HG03039 (cell line): ENCODE measurements at regions not wholly inside any gene's neighbourhood (a gene's known extent, or its start where the extent isn't known, plus 50 kb on each side); places are given as distances from the start of the nearest gene placed in this dataset.

Source experiments
- ATAC-seq: cut with Tn5 transposase; IDR thresholded peaks from one replicate; pipeline ENCODE4 v1.9.1; 2021; ENCODE audit warnings: mild to moderate bottlenecking, moderate library complexity; ENCODE audit not compliant: unreplicated experiment

DNA sequence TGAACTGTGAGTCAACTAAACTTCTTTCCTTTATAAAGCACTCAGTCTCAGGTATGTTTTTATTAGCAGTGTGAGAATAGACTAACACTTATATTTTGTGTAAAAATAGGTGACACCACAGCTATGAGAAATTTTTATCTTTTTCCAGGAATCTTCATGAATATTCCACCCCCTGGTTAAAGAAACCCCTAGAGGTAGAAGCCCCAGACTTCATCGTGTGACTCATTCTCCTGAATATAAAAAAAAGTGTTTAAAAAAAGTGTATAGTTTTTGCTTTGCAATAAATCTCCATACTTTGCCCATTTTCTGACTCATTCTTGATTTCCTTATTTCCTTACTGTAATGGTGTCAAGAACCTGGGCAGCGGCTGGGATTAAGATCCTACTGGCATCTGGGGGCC lies 667.6 kb upstream of the CELF2 start:
- ATAC-seq, result no peak

DNA sequence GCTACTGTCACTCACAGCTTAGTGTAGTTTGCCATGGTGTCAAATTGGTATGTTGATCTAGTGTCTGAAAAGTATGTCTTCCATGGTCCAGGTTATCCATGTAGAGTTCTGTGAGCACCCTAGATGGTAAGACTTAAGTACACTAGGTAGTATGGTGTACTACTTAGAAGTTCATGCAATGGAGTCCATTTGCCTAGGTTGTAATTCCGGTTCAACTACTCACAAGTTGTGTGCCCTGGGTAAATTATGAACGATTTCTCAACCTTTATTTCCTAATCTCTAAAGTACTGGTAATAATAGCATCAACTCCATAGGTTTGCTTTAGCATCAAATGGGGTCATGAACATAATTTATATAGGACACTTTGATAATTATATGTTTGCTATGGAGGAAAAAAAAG lies 666.2 kb upstream of the CELF2 start:
- ATAC-seq, result no peak

DNA sequence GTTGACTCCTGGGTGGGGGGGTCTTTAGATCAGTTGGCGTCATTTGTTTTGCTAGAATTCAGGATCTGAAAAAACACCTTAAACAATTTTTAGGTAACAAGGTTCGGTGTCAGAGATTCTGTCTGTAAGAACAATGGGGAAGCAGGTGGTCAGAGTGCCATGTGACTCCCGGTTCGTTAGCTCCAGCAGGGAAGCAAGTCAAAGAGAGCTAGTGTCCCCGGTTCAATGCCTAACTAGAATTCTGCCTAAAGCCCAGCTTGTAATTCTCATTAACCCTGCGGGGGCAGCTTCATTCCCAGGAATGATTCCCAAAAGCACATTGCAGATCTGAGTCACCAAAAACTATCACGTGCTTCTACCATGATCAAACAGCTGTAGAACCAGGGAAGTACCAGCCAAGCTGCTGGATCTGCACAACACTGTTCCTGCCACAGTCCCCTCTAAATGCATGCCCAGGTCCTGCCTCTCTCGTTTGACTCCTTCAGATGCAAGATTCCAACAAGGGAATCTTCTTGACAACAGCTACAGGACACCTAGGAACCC lies 664.3 kb upstream of the CELF2 start:
- ATAC-seq, result no peak

DNA sequence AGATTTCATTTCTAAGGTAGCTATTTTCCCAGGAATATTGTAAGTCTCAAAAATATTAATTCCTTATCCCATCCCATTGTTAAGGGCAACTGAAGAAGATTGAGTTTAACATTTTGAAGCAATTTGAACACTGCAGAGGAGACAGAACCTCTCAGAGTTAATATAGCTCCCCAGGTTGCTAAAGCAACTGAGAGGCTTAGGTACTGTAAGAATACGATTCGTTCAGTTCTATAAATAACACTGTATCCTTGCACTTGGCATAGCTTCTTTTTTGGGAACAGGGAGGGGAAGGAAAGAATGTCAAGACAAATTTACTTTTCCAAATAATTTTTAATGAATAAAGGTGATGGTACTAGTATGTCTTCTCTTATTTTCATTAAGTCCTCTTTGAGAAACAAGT lies 658.4 kb upstream of the CELF2 start:
- ATAC-seq, result no peak

DNA sequence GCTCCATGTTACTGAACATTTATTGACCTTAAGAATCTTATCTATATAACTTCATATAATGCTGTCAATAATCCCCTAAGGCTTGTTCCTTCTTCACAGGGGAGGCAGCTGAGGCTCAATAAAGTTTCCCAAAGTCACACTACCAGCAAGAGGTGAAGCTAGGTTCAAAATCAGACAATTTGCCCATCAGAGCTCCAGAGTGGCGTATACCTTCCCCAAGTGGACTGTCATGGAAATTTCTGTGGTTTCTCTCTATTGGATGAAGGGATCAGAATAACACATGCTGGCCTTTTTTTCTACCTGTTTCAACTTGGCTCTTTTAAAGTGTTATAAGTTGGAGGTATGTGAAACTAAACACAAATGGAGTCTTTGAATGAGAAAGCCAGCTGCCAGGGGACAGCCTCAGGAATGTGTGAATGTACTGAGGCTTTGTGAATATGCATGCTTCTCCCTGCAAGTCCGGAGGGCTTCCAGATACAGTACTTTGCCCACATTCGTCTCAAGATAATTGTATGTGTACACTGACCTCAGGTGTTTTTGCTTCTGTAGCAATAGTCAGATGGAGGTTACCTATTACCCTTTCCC lies 656.3 kb upstream of the CELF2 start:
- no peak for ATAC-seq

DNA sequence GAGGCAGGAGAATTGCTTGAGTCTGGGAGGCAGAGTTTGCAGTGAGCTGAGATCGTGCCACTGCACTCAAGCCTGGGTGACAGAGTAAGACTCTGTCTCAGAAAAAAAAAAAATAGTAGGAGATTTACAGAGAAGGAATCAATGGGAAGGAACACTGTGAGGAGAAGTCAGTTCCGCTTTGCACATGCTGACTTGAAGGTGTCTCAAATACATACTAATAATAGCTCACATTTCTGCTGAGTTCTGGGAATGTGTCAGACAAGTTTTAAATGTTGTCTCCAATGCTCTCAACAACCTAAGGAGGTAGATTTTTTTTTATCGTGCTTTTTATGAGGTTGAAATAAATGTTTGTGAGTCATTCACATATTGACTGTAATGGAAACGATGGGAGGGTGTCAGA lies 654.9 kb upstream of the CELF2 start:
- ATAC-seq, result no peak

DNA sequence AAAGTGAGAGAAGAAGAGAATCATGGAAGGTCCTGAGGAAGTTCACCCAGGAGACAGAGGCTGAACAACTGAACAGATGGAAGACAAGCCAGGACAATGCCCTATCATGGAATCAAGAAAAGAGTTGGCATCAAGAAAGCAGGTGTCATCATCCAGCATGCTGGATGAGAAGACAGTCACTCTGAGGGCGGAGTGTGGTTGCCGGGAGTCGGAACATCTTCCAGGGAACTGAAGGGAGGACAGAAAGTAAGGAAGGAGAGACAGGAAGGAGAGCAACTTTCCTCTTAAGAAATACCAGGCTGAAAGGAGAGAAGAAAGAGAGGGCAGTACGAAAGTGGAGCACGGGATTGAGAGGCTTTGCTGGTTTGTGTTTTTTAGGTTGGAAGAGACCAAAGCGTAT lies 654.5 kb upstream of the CELF2 start:
- no peak for ATAC-seq

DNA sequence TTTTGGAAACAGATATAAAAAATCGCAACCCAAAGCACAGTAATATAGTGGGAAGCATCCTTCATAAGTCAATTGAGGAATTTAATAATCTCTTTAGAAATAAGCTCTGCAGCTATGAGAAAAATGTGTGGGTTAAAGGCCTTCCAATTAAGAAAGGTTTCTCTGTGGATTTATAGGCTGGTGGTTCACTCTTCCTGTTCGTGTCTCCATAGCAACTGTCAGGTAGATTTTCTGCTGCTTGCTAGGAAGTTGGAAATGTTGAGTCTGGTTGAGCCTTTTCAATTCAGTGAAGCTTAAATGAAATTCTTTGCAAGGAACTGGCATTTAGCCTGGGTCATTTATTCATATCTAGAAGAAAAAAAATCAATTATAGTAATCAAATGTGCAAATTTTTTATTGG lies 652.8 kb upstream of the CELF2 start:
- ATAC-seq, result no peak

DNA sequence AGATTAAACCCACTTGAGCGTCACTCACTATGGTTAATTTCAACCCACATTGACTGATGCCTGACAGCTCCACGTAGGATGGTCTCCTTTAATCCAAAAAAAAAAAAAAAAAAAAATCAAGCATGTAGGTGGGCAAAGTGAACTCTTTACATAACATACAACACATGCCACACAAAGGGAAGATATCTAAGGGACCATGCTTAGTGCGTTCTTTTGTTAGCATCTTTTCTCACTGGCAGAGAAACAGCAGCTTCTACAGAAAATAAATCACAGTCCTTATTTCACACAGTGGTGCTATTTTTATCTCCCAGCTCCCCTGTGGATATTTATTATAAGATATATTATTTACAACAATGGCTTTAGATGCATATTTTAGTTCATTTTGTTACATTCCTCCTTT lies 652.0 kb upstream of the CELF2 start:
- ATAC-seq, result no peak

DNA sequence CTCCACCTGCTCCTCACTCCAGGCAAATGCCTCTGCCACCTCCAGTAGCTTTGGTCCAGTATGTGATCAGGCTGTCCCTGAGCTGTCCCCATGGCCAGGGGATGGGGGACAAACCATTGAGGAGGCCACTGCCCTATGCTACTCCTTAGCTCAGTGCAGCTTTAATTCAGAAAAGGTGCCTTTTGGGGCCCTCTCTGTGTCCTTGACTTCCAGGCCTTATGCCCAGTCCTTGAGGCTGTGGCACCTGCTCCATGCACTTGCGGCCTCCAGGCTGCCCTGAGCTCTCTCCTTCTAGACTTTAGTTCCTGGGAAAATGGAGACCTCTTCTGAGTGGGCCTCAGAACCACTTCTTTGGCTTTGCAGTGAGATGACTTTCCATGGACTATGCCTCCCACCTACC lies 650.8 kb upstream of the CELF2 start:
- ATAC-seq, result no peak

DNA sequence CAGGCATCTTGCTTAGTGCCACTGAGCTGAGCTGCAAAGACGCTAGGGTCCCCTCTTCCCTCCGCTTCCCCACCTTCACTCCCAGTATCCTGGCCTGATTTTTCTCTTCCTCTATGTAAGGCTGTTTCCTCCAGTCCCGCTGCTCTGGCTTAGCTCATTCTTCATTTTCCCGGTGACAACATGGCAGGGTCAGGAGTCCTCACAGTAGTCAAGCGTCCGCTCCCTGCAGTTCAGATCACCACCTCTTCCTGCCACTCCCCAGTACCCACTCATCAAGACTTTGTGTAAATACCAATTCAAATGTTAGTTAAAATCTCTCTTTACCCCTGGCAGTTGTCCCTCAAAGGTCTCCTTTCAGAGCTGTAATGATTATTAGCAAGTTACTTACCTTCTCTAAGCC lies 650.4 kb upstream of the CELF2 start:
- ATAC-seq, result no peak

DNA sequence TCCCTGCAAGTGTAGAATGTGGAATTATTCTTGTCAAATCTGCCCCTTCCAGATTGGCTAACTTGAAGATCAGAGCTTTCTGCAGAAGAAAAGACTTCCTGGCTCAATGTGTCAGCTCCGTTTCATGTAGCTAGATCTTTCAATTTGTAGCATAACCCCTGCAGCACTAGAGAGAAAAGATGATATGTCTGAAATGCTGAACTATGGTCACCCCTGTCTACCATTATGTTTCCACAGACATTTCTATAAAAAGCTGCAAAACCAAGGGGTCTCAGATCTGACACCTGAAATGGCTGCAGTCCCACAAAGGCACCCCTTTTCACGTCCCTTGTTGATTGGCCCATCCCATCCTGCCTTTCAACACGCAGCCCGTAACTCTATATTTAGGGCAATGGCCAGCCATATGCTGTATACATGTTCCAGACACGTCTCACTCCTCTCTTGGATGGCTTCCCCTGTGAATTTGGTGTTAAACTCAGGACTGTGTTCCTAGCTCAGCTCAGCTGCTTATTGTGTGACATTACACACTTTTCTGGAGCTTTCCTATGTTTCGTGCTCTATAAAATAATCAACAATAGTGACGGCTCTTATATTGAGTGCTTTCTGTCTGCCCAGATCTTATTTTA lies 648.6 kb upstream of the CELF2 start:
- ATAC-seq, result no peak

DNA sequence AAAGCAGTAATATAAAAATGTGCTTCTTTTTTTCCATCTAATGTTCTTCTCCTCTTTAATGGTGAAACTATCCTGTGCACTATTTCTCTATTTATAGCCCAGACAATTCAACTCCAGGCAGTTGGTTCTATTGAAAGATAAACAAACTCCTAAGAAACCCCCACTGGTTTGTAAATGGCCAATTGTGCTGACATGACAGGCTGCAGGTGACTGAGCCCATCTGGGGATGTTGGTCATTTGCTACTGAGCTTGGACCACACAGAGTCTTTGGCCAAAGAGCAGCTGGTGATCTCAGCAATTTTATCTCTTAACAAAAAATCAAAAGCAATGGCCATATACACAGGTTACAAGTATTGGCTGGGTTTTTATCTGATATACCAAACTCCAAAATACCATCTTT lies 631.8 kb upstream of the CELF2 start:
- no peak for ATAC-seq

DNA sequence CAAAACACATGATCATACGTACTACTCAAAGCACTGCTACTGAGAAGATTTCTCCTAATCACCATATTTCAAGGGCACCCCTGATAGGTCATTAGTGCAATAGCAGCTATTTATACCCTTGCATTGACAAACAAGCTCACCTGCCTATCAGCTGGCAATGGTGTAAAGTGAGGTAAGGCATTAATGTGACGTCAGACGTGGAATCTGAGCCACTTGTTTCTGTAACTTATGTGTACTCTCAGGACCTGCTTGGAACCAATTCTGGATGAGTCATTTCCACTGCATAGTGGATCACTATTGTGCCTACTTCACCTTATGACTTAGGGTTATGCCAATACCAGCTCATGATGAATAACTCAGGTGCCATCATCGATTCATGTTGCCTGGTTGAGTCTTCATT lies 628.5 kb upstream of the CELF2 start:
- no peak for ATAC-seq

DNA sequence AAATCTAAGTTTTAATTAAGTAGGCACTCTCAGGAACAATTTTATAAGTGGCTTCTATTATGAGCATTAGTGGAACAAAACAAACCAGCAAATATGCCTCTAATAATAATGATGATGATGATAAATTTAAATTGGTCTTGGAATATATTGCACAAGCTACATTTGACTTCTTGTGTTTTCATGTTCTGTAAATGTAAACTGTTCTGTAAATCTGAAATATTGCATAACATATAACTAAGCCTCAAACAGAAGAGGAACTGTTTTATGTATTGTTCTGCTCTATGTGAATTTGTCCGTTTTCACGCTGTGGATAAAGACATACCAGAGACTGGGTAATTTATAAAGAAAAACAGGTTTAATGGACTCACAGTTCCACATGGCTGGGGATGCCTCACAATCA lies 625.2 kb upstream of the CELF2 start:
- ATAC-seq, result no peak

DNA sequence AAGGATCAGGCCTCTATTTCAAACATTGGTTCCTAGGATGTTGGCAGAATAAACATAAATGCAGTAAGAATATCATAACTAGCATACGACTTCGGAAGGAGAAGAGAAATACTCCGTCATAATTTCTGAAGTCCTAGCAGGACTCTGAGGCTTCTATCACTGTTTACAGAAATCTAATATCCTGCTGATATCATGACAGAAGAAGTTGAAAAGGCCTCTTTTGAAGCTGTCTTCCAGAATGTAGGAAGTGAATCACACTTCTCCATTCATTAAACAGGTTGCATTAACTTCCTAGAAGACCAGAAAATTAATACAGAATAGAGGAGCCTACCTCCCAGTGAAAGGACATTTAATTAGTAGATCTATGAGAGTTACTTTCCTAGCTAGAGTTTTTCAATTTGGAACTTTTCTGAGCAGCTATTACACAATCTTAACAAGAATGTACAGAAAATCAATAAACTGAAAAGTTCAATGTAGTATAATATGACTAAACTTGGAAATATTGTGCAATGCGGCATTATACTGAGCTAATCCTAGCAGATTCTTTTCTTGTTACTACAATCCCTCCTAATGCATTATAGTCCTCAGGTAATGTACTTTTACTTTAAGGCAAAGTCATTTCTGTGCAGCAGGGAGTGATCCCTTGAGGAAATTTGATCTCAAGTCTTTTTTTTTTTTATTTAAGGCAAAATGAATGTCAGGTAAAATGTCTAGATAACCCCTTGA lies 622.6 kb upstream of the CELF2 start:
- ATAC-seq, result no peak

DNA sequence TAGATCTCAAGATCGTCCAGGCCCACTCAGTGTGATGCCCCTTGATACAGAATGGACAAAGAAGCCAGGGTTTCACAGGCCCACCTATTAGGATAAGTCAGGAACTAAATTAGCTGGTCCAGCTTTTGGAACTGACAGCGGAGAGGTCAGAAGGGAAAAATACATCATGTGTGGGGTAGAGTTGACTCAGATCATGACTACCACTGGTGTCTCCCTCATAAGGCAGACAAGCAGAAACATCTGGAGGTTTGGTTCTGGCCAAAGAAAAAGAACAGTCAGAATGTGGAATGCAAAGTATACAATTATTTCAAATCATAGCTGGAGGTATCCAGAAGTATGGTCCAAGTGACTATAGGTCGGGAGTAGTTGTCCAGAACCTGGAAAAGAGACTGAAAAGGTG lies 621.1 kb upstream of the CELF2 start:
- no peak for ATAC-seq

DNA sequence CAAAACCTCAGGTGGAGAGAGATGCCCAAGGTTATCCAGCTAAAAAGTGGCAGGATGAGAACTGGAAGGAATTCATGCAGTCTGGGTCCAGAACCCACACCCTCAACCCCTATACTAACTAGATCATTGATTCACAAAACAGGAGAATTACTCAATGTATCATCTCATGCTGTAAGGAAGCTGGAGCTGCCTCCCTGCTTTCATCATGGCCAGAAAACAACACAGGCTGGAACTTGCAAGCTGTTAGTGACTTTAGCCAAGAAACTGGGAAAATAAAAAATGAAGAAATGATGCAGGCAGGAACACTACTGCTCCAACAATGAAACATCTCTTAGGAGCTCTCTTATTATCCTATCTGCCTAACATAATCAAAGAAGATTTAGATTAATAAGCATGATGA lies 619.8 kb upstream of the CELF2 start:
- no peak for ATAC-seq

DNA sequence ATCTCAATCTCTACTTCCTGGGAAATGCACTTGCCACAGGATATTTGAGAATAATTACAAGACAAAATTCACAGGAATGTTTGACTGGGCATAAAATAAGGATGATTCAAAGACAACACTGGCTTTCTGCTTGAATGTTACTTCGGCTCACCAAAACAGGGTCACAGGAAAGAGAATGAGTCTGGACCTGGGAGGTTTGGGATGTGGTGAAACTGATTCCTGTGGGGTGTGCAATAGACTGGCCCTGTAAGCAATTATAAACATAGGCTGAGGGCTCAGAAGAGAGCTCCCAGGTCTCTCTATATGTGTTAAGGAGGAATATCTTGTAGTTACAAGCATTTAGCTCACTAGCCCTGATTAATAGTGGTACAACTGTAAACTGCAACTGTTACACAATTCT lies 613.9 kb upstream of the CELF2 start:
- no peak for ATAC-seq

DNA sequence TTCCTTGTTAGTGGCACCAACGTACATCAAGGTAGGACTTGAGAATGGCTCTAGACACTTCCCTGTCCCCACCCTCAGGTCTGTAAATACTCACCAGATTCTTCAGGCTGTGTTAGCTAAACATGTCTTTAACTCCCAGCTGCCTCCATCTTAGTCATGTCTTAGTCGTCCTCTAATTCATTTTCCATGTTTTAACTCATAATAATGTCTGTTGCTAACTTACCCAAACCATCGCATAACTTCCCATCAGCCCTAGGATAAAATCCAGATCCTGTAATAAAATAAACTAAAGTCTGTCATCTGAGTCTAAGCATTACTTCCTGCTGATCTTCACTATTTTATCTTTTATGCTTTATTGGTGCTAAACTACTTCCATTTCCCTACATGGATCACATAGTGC lies 600.0 kb upstream of the CELF2 start:
- no peak for ATAC-seq

DNA sequence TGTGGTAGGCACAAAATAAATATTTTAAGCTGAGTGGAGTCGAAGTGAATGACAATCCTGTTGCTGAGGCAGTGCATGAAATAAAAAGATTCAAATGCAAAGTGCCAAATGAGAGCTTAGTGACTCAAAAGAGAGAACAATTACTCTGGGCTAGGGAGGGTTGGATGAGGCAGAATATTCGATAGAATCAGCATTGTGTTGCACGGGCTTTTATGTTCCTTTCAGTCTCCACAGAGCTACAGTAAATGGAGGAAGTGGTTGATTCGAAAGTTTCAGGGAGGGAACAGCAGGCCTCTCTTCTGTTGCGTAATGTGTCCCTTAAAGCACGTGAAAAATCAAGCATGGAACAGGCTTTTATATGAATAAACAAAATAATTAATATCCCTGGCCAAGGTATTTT lies 599.3 kb upstream of the CELF2 start:
- peak; percentile 99 for ATAC-seq

DNA sequence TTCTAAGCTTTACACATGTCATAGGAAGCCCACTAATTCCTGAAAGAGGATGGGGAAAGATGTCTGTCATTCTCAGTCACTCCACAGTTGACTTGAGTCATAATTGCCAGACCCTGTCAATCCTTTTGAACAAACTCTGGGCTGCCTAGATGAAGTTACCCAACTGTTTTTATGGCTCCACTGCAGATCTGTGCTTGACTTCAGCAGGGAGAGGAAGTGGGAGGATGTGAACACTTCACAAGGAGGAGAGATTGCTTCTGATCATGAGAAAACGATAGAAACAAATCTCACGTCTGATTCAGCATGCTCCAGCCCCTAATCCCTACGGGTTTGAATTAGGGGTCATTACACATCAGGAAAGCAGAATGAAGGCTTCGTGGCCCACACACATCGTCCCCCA lies 596.6 kb upstream of the CELF2 start:
- ATAC-seq, result no peak
